GM23338 (cell line): ENCODE measurements at regions not wholly inside any gene's neighbourhood (a gene's known extent, or its start where the extent isn't known, plus 50 kb on each side); places are given as distances from the start of the nearest gene placed in this dataset.

Experiments
- ATAC-seq: fragments of 200-7000 bp; cut with Tn5 transposase; 3 replicates; pipeline ENCODE4 v1.9.1; 2020
- DNase-seq: peaks from one replicate; pipeline ENCODE4 v3.0.0-alpha.2; 2015; ENCODE audit warnings: low spot score
- H2AFZ ChIP-seq: fragments of 200-600 bp; sonication (generic); 2 replicates; pipeline ENCODE4 v1.8.0; 2016; ENCODE audit warnings: antibody characterized with exemption, mild to moderate bottlenecking, moderate library complexity
- H3F3A ChIP-seq: fragments of 200-600 bp; sonication (generic); replicated peaks from 2 replicates; pipeline ENCODE4 v1.8.0; 2017; ENCODE audit warnings: antibody characterized with exemption, mixed run types, low read depth
- H3K27ac ChIP-seq: fragments of 200-600 bp; sonication (generic); 2 replicates; pipeline ENCODE4 v1.6.1; 2016; ENCODE audit warnings: low read depth
- H3K27me3 ChIP-seq: fragments of 200-600 bp; sonication (generic); 2 replicates; pipeline ENCODE4 v1.8.0; 2016; ENCODE audit warnings: mild to moderate bottlenecking, mixed run types, moderate library complexity; ENCODE audit not compliant: insufficient read depth
- H3K36me3 ChIP-seq: fragments of 200-600 bp; sonication (generic); 2 replicates; pipeline ENCODE4 v1.8.0; 2016; ENCODE audit warnings: mild to moderate bottlenecking; ENCODE audit not compliant: insufficient read depth
- H3K4me1 ChIP-seq: fragments of 200-600 bp; sonication (generic); 2 replicates; pipeline ENCODE4 v1.8.0; 2016; ENCODE audit warnings: mild to moderate bottlenecking, moderate library complexity; ENCODE audit not compliant: insufficient read depth
- H3K4me2 ChIP-seq: fragments of 200-600 bp; sonication (generic); 2 replicates; pipeline ENCODE4 v1.7.1; 2017; ENCODE audit warnings: mixed run types
- H3K4me3 ChIP-seq: fragments of 200-600 bp; sonication (generic); 2 replicates; pipeline ENCODE4 v1.6.1; 2016; ENCODE audit warnings: mixed run types
- H3K79me2 ChIP-seq: fragments of 200-600 bp; sonication (generic); replicated peaks from 2 replicates; pipeline ENCODE4 v1.8.0; 2017; ENCODE audit warnings: mild to moderate bottlenecking; ENCODE audit not compliant: insufficient read depth
- H3K9me2 ChIP-seq: fragments of 200-600 bp; sonication (generic); 2 replicates; pipeline ENCODE4 v1.8.0; 2017; ENCODE audit not compliant: insufficient read depth
- H4K20me1 ChIP-seq: fragments of 200-600 bp; sonication (generic); replicated peaks from 2 replicates; pipeline ENCODE4 v1.8.0; 2017; ENCODE audit warnings: mild to moderate bottlenecking; ENCODE audit not compliant: insufficient read depth
- H3K27ac Mint-ChIP-seq: 2 replicates; pipeline ENCODE4 v1.8.0; 2020; ENCODE audit warnings: inconsistent platforms, mild to moderate bottlenecking, moderate library complexity, mixed read lengths
- H3K27me3 Mint-ChIP-seq: 3 replicates; pipeline ENCODE4 v1.8.0; 2022; ENCODE audit warnings: low read depth, mild to moderate bottlenecking, moderate library complexity, mixed read lengths, inconsistent platforms; ENCODE audit not compliant: insufficient read depth, poor library complexity
- H3K36me3 Mint-ChIP-seq: 3 replicates; pipeline ENCODE4 v1.8.0; 2021; ENCODE audit warnings: low read depth, mild to moderate bottlenecking, inconsistent platforms, moderate library complexity, mixed read lengths
- H3K4me1 Mint-ChIP-seq: 3 replicates; pipeline ENCODE4 v1.8.0; 2020; ENCODE audit warnings: mild to moderate bottlenecking, inconsistent platforms, mixed read lengths
- H3K4me3 Mint-ChIP-seq: 3 replicates; pipeline ENCODE4 v1.8.0; 2021; ENCODE audit warnings: moderate library complexity, mild to moderate bottlenecking, inconsistent platforms, mixed read lengths
- H3K9me3 Mint-ChIP-seq: 3 replicates; pipeline ENCODE4 v1.8.0; 2020; ENCODE audit warnings: moderate library complexity, mild to moderate bottlenecking, inconsistent platforms, mixed read lengths
- CTCF ChIP-seq, 2 experiments: fragments of 200-600 bp in 1 of 2; sonication (generic) in 1 of 2; conservative IDR thresholded peaks; 2 replicates each; pipeline versions ENCODE4 v1.5.1 to v1.6.1; 2016 to 2017; ENCODE audit warnings: antibody characterized with exemption in 2 of 2, low read depth in 2 of 2, mild to moderate bottlenecking in 2 of 2, moderate library complexity in 1 of 2
- ETS1 ChIP-seq: IDR thresholded peaks from 2 replicates; pipeline ENCODE4 v1.6.1; 2016; ENCODE audit warnings: antibody characterized with exemption
- EZH2 ChIP-seq: fragments of 200-600 bp; sonication (generic); IDR thresholded peaks from one replicate; pipeline ENCODE4 v1.8.0; 2017; ENCODE audit warnings: antibody characterized with exemption, mild to moderate bottlenecking, low read depth; ENCODE audit not compliant: unreplicated experiment
- ZNF114 ChIP-seq: fragments of 250-450 bp; sonication (Bioruptor Pico); IDR thresholded peaks from 2 replicates; pipeline ENCODE4 v1.5.0; 2020; ENCODE audit warnings: mild to moderate bottlenecking, moderate library complexity
- ZNF331 ChIP-seq: fragments of 250-450 bp; sonication (Bioruptor Pico); IDR thresholded peaks from 2 replicates; pipeline ENCODE4 v1.5.0; 2020; ENCODE audit warnings: low read depth, mild to moderate bottlenecking, moderate library complexity
- ZNF462 ChIP-seq: fragments of 250-450 bp; sonication (Bioruptor Pico); IDR thresholded peaks from 2 replicates; pipeline ENCODE4 v1.5.0; 2020; ENCODE audit warnings: mild to moderate bottlenecking, moderate library complexity

GRCh38 chr22:34587357-34588356 lies 478.3 kb upstream of the ISX start:
- Histone ChIP-seq H3K9me2 (0 out of 2 replicates have a peak, but pooled peaks cover 3% of the 10 kb centered on the region), H3K36me3 (no peaks in the 10 kb centered on the region), H4K20me1 (no peaks in the 10 kb centered on the region), H3K27ac (no peak overlapping the region), H3F3A (no peaks in the 10 kb centered on the region), H3K79me2 (no peaks in the 10 kb centered on the region), H3K4me1 (peaks cover 8% of the 10 kb centered on the region; the same call in 1 of the 2 replicates), H3K4me2 (no peak overlapping the region), H2AFZ (peak overlapping the region; percentile 89), H3K27me3 (no peaks in the 10 kb centered on the region), H3K4me3 (no peak overlapping the region)
- H3K36me3 Mint-ChIP-seq, result 0 out of 3 replicates have a peak, but pooled peaks cover 4% of the 10 kb centered on the region
- TF ChIP-seq ETS1, result no peak
- TF ChIP-seq EZH2, result no peak
- no peak for TF ChIP-seq ZNF114
- TF ChIP-seq ZNF331, result no peak
- no peak for TF ChIP-seq CTCF (conservative IDR thresholded peaks at IDR 0.05; ENCODE audit: low read depth in 2 of 2)
- no peak for TF ChIP-seq ZNF462
- H3K4me1 Mint-ChIP-seq, result peaks cover 2% of the 10 kb centered on the region; the same call in 1 of the 3 replicates
- no peak for ATAC-seq
- peaks cover 56% of the 10 kb centered on the region for H3K9me3 Mint-ChIP-seq
- H3K27me3 Mint-ChIP-seq, result peaks cover 3% of the 10 kb centered on the region
- no peak for DNase-seq
- no peak overlapping the region for H3K4me3 Mint-ChIP-seq
- H3K27ac Mint-ChIP-seq, result no peak overlapping the region
